Stimulated activated naive B cell treated with anti-CD40 and anti-IgM and Interleukin-4, amounts not matched to agents 10 μg/mL and 1 μg/mL and 100 μg/mL, for 72 hours (primary cell): ENCODE measurements at regions not wholly inside any gene's neighbourhood (a gene's known extent, or its start where the extent isn't known, plus 50 kb on each side); places are given as distances from the start of the nearest gene placed in this dataset.
"Not testable (repeated sequence)": the region's sequence is repeated elsewhere in the genome, so short reads cannot be mapped to it uniquely, and the experiment has no call there.

ENCODE experiments used
- ATAC-seq, 2 donors: fragments of 150-1000 bp; cut with Tn5 transposase; replicated peaks; 2 replicates each; pipeline ENCODE4 v1.10.0; 2021; ENCODE audit warnings: moderate library complexity in 1 of 2
- DNase-seq: peaks from one replicate; pipeline ENCODE4 v3.0.0; 2021
- H3K27ac Mint-ChIP-seq: one replicate; pipeline ENCODE4 v1.8.0; 2022; ENCODE audit warnings: mild to moderate bottlenecking, mixed read lengths
- H3K27me3 Mint-ChIP-seq, 2 donors: one replicate each; pipeline ENCODE4 v1.8.0; 2022; ENCODE audit warnings: mixed read lengths in 2 of 2
- H3K36me3 Mint-ChIP-seq, 2 donors: one replicate each; pipeline ENCODE4 v1.8.0; 2022; ENCODE audit warnings: mixed read lengths in 2 of 2, mild to moderate bottlenecking in 1 of 2
- H3K4me1 Mint-ChIP-seq, 2 donors: one replicate each; pipeline ENCODE4 v1.8.0; 2022; ENCODE audit warnings: mixed read lengths in 2 of 2, mild to moderate bottlenecking in 1 of 2
- H3K4me3 Mint-ChIP-seq, 2 donors: one replicate each; pipeline ENCODE4 v1.8.0; 2022; ENCODE audit warnings: mild to moderate bottlenecking in 2 of 2, mixed read lengths in 2 of 2, moderate library complexity in 1 of 2
- H3K9me3 Mint-ChIP-seq, 2 donors: one replicate each; pipeline ENCODE4 v1.8.0; 2022; ENCODE audit warnings: mixed read lengths in 2 of 2, mild to moderate bottlenecking in 1 of 2

GRCh38 chr2:21234464-21235120 lies 110.8 kb downstream of the TDRD15 start:
- H3K27me3 Mint-ChIP-seq = no peaks in the 10 kb centered on the region
- H3K4me1 Mint-ChIP-seq = peaks cover 11 to 12% of the 10 kb centered on the region in 2 donors
- no peak for DNase-seq
- no peak overlapping the region for H3K4me3 Mint-ChIP-seq
- no peaks in the 10 kb centered on the region for H3K9me3 Mint-ChIP-seq
- H3K36me3 Mint-ChIP-seq = no peaks in the 10 kb centered on the region
- no peak for ATAC-seq
- no peak overlapping the region for H3K27ac Mint-ChIP-seq

DNA sequence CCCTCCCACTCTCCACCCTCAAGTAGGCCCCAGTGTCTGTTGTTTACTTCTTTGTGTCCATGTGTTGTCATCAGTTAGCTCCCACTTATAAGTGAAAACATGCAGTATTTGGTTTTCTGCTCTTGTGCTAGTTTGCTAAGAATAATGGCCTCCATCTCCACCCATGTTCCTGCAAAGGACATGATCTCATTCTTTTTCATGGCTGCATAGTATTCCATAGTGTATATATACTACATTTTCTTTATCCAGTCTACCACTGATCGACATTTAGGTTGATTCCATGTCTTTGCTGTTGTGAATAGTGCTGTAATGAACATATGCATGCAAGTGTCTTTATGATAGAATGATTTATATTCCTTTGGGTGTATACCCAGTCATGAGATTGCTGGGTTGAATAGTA lies 116.0 kb downstream of the TDRD15 start:
- not testable (repeated sequence) for ATAC-seq, H3K27me3 Mint-ChIP-seq, H3K4me1 Mint-ChIP-seq

GRCh38 chr2:21244161-21244560 lies 120.4 kb downstream of the TDRD15 start:
- Mint-ChIP-seq H3K36me3 (no peaks in the 10 kb centered on the region), H3K4me3 (no peak overlapping the region), H3K27me3 (no peaks in the 10 kb centered on the region), H3K27ac (no peak overlapping the region), H3K9me3 (peaks cover 0 to 9% of the 10 kb centered on the region in 2 donors), H3K4me1 (no peaks in the 10 kb centered on the region)
- DNase-seq = no peak
- ATAC-seq = no peak

More for the DNA sequence above, 116.0 kb downstream of the TDRD15 start:
- H3K27ac Mint-ChIP-seq, H3K4me3 Mint-ChIP-seq, DNase-seq, H3K36me3 Mint-ChIP-seq, H3K9me3 Mint-ChIP-seq: not testable (repeated sequence)

- Mint-ChIP-seq H3K36me3 (no peaks in the 10 kb centered on the region), H3K9me3 (peaks cover 0 to 5% of the 10 kb centered on the region in 2 donors), H3K4me3 (no peak overlapping the region), H3K27me3 (no peaks in the 10 kb centered on the region), H3K4me1 (no peaks in the 10 kb centered on the region), H3K27ac (no peak overlapping the region)
- DNase-seq (no peak), ATAC-seq (no peak)
Measured at GRCh38 chr2:21245565-21245964, 121.8 kb downstream of the TDRD15 start.

- Mint-ChIP-seq H3K4me1 (no peaks in the 10 kb centered on the region), H3K27ac (no peak overlapping the region), H3K36me3 (no peaks in the 10 kb centered on the region), H3K4me3 (no peak overlapping the region), H3K9me3 (peaks cover 0 to 3% of the 10 kb centered on the region in 2 donors), H3K27me3 (no peaks in the 10 kb centered on the region)
- no peak for ATAC-seq
- no peak for DNase-seq
Measured at GRCh38 chr2:21249367-21249766, 125.6 kb downstream of the TDRD15 start.

DNA sequence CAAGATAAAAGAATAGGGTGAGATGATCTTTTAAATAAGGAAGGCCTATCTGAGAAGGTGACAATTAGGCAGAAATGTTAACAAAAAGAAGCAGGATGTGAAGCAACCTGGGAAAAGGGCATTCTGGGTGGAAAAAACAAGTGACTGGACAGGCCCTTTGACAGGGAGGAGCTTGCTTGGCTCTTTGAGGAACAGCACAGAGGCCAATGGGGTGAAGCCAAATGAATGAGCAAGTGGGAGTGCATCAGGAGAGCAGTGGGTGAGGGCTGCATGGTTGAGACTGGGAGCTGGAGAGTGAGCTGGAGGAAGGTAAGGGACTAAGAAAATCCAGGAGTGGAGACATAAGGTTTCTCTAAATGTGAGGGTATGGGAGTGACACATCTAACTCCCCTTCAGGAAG lies 126.9 kb downstream of the TDRD15 start:
- DNase-seq (no peak), ATAC-seq (peak in 1 of 2 donors; percentile 12)
- H3K27ac Mint-ChIP-seq = no peak overlapping the region
- H3K36me3 Mint-ChIP-seq = no peaks in the 10 kb centered on the region
- peaks cover 0 to 3% of the 10 kb centered on the region in 2 donors for H3K9me3 Mint-ChIP-seq
- no peaks in the 10 kb centered on the region for H3K4me1 Mint-ChIP-seq
- H3K27me3 Mint-ChIP-seq = no peaks in the 10 kb centered on the region
- H3K4me3 Mint-ChIP-seq = no peak overlapping the region

DNA sequence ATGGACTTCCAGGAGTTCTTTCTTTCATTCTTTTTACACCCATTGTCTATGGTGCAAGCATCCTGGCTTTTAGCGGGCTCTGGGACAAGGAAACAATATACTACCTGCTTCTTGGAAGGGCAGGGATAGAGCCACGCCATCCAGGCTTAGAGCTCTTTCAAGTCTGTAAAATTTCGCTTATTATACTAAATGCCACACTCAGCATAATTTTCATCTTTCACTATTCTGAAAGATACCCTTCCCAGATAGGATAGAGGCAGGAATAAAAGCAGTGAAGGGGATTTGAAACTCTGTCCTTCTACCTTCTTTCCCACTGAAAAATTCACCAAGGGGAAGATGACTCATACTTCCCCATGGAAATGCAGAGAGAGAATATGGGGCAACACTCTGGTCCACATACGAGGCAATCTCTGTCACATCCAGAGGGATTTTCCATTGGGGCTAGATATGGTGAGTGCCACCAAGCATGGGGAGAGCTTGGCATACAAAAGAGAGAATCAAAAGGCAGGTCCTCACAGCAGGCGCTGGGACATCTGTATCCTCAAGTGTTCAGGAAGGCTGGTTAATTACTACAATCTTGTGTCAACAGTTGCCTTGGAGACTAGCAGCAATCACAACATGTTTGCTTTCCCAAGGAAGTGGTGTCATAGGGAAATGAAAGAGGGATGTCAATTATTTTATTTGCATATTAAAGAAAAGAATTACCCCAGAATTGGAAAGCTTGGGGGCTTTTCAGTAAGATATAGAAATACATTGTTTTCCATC lies 127.6 kb downstream of the TDRD15 start:
- no peak for DNase-seq
- no peak for ATAC-seq
- Mint-ChIP-seq H3K4me1 (no peaks in the 10 kb centered on the region), H3K36me3 (no peaks in the 10 kb centered on the region), H3K9me3 (peaks cover 0 to 3% of the 10 kb centered on the region in 2 donors), H3K27ac (no peak overlapping the region), H3K27me3 (no peaks in the 10 kb centered on the region), H3K4me3 (no peak overlapping the region)

GRCh38 chr2:21253311-21254027 lies 129.7 kb downstream of the TDRD15 start:
- Mint-ChIP-seq H3K4me3 (no peak overlapping the region), H3K4me1 (no peaks in the 10 kb centered on the region), H3K36me3 (no peaks in the 10 kb centered on the region), H3K9me3 (peaks cover 0 to 3% of the 10 kb centered on the region in 2 donors), H3K27ac (no peak overlapping the region), H3K27me3 (no peaks in the 10 kb centered on the region)
- ATAC-seq = peak in 1 of 2 donors; percentile 32
- no peak for DNase-seq

DNA sequence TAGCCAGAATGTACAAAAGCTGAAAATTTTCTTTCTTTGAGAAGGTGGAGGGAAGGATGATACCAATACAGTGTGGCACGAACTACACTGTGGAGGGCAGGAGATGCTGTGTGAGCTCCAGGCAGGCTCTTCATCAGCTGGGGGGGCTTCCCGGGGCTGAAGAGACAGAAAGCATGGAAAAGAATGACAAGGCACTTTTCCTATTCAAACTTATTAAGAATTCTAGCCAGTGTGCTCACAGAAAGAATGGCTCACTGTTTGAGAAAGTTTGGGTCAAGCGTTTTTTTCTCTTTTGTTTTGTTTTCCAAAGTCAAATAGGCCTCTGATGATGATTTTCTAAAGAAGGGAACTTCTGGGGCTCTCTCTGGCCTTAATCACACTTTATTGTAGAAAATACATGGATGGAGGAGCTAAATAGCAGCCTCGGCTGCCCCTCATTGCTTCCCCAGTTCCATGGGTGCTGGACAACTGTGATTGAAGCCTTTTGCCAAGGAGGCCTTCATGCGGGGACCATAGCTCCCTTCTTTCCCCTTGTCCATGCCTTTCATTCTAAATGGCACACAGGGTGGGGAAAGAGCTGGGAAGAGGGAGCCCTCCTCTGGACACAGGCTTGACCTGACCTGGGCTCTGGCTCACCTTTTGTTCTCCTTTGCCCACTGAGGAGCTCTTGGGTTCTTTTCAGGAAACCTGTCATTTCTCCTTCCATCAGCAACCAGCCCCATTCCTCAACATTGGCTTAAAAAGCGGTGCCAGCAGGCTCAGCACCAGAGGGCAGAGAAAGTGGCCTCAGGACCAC lies 130.6 kb downstream of the TDRD15 start:
- no peaks in the 10 kb centered on the region for H3K4me1 Mint-ChIP-seq
- no peaks in the 10 kb centered on the region for H3K27me3 Mint-ChIP-seq
- DNase-seq (no peak), ATAC-seq (no peak)
- H3K9me3 Mint-ChIP-seq = peaks cover 0 to 3% of the 10 kb centered on the region in 2 donors
- no peak overlapping the region for H3K27ac Mint-ChIP-seq
- no peak overlapping the region for H3K4me3 Mint-ChIP-seq
- H3K36me3 Mint-ChIP-seq = no peaks in the 10 kb centered on the region

- DNase-seq (no peak), ATAC-seq (peak in 1 of 2 donors; percentile 18)
Measured at GRCh38 chr2:21256006-21256405, 132.2 kb downstream of the TDRD15 start.

DNA sequence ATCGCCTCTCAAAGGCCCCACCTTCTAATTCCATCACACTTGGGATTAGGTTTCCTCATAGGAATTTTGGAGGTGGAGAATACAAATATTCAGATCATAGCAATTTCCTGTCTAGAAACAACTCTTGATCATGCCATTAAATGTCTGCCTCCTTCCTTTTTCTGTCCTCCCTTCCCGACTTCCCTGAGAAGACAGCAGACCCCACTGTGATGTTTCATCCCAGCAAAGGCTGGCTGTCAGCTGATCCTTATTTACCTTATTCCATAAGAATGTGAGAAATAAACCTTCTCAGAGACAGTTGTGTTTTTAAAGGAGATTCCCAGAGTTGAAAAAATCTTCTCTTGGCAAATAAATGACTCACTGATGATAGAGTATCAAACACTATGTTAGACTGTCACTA lies 133.9 kb downstream of the TDRD15 start:
- Mint-ChIP-seq H3K27me3 (no peaks in the 10 kb centered on the region), H3K36me3 (no peaks in the 10 kb centered on the region), H3K9me3 (peaks cover 0 to 3% of the 10 kb centered on the region in 2 donors), H3K4me3 (no peak overlapping the region), H3K27ac (no peak overlapping the region), H3K4me1 (no peaks in the 10 kb centered on the region)
- ATAC-seq = no peak
- no peak for DNase-seq

More at GRCh38 chr2:21256006-21256405, 132.2 kb downstream of the TDRD15 start:
- Mint-ChIP-seq H3K27ac (no peak overlapping the region), H3K4me1 (no peaks in the 10 kb centered on the region), H3K27me3 (no peaks in the 10 kb centered on the region), H3K9me3 (peaks cover 0 to 3% of the 10 kb centered on the region in 2 donors), H3K4me3 (no peak overlapping the region), H3K36me3 (no peaks in the 10 kb centered on the region)

- Mint-ChIP-seq H3K36me3 (no peaks in the 10 kb centered on the region), H3K27me3 (no peaks in the 10 kb centered on the region), H3K4me1 (no peaks in the 10 kb centered on the region), H3K4me3 (no peak overlapping the region), H3K9me3 (peaks cover 0 to under 1% of the 10 kb centered on the region in 2 donors), H3K27ac (no peak overlapping the region)
- no peak for DNase-seq
- ATAC-seq = no peak
Measured at GRCh38 chr2:21258082-21258481, 134.3 kb downstream of the TDRD15 start.

DNA sequence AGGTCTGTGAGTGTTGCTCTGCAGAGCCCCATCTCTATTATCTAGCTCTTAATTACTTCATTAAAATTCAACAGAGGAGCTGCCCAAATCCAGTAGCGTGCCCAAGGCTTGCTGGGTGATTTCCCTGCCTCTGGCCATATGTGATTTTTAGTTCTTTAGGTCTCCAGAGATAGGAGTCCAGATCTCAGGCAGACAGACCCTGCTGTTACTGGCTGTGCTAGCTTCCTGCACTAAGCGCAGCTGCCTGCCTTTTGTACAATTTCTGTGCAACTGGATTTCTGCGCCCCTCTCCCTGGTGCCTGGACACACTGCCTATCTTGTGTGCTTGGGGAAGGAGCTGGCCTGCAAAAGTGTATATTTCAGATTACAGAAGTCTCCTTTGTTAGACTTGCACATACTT lies 136.5 kb downstream of the TDRD15 start:
- Mint-ChIP-seq H3K27ac (no peak overlapping the region), H3K4me3 (no peak overlapping the region), H3K9me3 (no peaks in the 10 kb centered on the region), H3K27me3 (no peaks in the 10 kb centered on the region), H3K36me3 (no peaks in the 10 kb centered on the region), H3K4me1 (no peaks in the 10 kb centered on the region)
- ATAC-seq (no peak), DNase-seq (no peak)

- Mint-ChIP-seq H3K27ac (no peak overlapping the region), H3K4me3 (no peak overlapping the region), H3K27me3 (no peaks in the 10 kb centered on the region), H3K9me3 (no peaks in the 10 kb centered on the region), H3K4me1 (no peaks in the 10 kb centered on the region), H3K36me3 (no peaks in the 10 kb centered on the region)
- DNase-seq (no peak), ATAC-seq (no peak)
Measured at GRCh38 chr2:21261591-21261990, 137.8 kb downstream of the TDRD15 start.
